GM18909 (cell line): ENCODE measurements at regions not wholly inside any gene's neighbourhood (a gene's known extent, or its start where the extent isn't known, plus 50 kb on each side); places are given as distances from the start of the nearest gene placed in this dataset.
"Not testable (repeated sequence)": the region's sequence is repeated elsewhere in the genome, so short reads cannot be mapped to it uniquely, and the experiment has no call there.

Experiments
- ATAC-seq: cut with Tn5 transposase; IDR thresholded peaks from one replicate; pipeline ENCODE4 v1.9.1; 2021; ENCODE audit warnings: mild to moderate bottlenecking; ENCODE audit not compliant: unreplicated experiment, poor library complexity

GRCh38 chr2:16058256-16058655 lies 117.9 kb downstream of the MYCN start:
- ATAC-seq = no peak

- ATAC-seq = no peak
Measured at GRCh38 chr2:16057661-16058060, 117.3 kb downstream of the MYCN start.

- peak; percentile 92 for ATAC-seq
Measured at GRCh38 chr2:16055848-16056580, 115.7 kb downstream of the MYCN start.

- ATAC-seq = no peak
Measured at GRCh38 chr2:16053437-16054257, 113.3 kb downstream of the MYCN start.

- ATAC-seq = not testable (repeated sequence)
Measured at GRCh38 chr2:16052571-16053052, 112.3 kb downstream of the MYCN start.

- no peak for ATAC-seq
Measured at GRCh38 chr2:16051841-16052564, 111.7 kb downstream of the MYCN start.

GRCh38 chr2:16050908-16051489 lies 110.6 kb downstream of the MYCN start:
- ATAC-seq = no peak

- ATAC-seq = no peak
Measured at GRCh38 chr2:16050261-16050907, 110.0 kb downstream of the MYCN start.

- no peak for ATAC-seq
Measured at GRCh38 chr2:16049406-16049805, 109.1 kb downstream of the MYCN start.

GRCh38 chr2:16048466-16048865 lies 108.1 kb downstream of the MYCN start:
- ATAC-seq = no peak

GRCh38 chr2:16047701-16048100 lies 107.4 kb downstream of the MYCN start:
- no peak for ATAC-seq

- ATAC-seq = no peak
Measured at GRCh38 chr2:16046649-16047048, 106.3 kb downstream of the MYCN start.

GRCh38 chr2:16045653-16046352 lies 105.5 kb downstream of the MYCN start:
- ATAC-seq = no peak

- no peak for ATAC-seq
Measured at GRCh38 chr2:16044946-16045456, 104.7 kb downstream of the MYCN start.

- ATAC-seq = no peak
Measured at GRCh38 chr2:16043627-16044026, 103.3 kb downstream of the MYCN start.

GRCh38 chr2:16043192-16043591 lies 102.8 kb downstream of the MYCN start:
- ATAC-seq = no peak

- no peak for ATAC-seq
Measured at GRCh38 chr2:16042201-16042700, 101.9 kb downstream of the MYCN start.

GRCh38 chr2:16040271-16041010 lies 100.1 kb downstream of the MYCN start:
- no peak for ATAC-seq
